ENCODE measurements at regions not wholly inside any gene's neighbourhood (a gene's known extent, or its start where the extent isn't known, plus 50 kb on each side); places are given as distances from the start of the nearest gene placed in this dataset.

GRCh38 chr5:86909418-86910295, 291.9 kb downstream of the COX7C start:
- FAIRE-seq, result no peak
- ATAC-seq, result no peak
- 47 to 60% methylated on average over 6 of the region's 6 CpGs for WGBS, 2 donors

GRCh38 chr5:86917117-86917579, 299.4 kb downstream of the COX7C start:
- intact Hi-C loops (cut with DNase I), result no loop called here
- ATAC-seq (peak in 2 of 4 donors; percentile 36 to 43), DNase-seq (no peak), FAIRE-seq (no peak)
- Histone ChIP-seq H3K36me3 (no peaks in the 10 kb centered on the region), H3K4me1 (no peaks in the 10 kb centered on the region), H3K27ac (no peak overlapping the region), H3K9me3 (no peaks in the 10 kb centered on the region), H3K27me3 (no peaks in the 10 kb centered on the region), H3K4me3 (no peak overlapping the region)
- no peak for TF ChIP-seq CTCF (IDR thresholded peaks at IDR 0.05)
- WGBS, 2 donors, result 10 to 13% methylated on average over 2 of the region's 2 CpGs

More at GRCh38 chr5:86909418-86910295, 291.9 kb downstream of the COX7C start:
- Histone ChIP-seq H3K4me3 (no peak overlapping the region), H3K36me3 (no peaks in the 10 kb centered on the region), H3K27me3 (no peaks in the 10 kb centered on the region), H3K4me1 (no peaks in the 10 kb centered on the region), H3K27ac (no peak overlapping the region), H3K9me3 (no peaks in the 10 kb centered on the region)
- intact Hi-C loops (cut with DNase I), result no loop called here
- no peak for DNase-seq
- no peak for TF ChIP-seq CTCF (IDR thresholded peaks at IDR 0.05)

GRCh38 chr5:86918246-86918645, 300.5 kb downstream of the COX7C start:
- TF ChIP-seq CTCF (IDR thresholded peaks at IDR 0.05), result no peak
- FAIRE-seq, result no peak
- DNase-seq, result no peak
- Histone ChIP-seq H3K27ac (no peak overlapping the region), H3K4me3 (no peak overlapping the region), H3K4me1 (no peaks in the 10 kb centered on the region), H3K27me3 (no peaks in the 10 kb centered on the region), H3K36me3 (no peaks in the 10 kb centered on the region), H3K9me3 (no peaks in the 10 kb centered on the region)
- ATAC-seq, result no peak
- intact Hi-C loops (cut with DNase I), result no loop called here
- 58 to 67% methylated on average over 4 of the region's 4 CpGs for WGBS, 2 donors

GRCh38 chr5:86926033-86926432, 308.3 kb downstream of the COX7C start:
- no peak for ATAC-seq
- WGBS, 2 donors, result 86 to 90% methylated on average over 1 of the region's 1 CpG
- intact Hi-C loops (cut with DNase I), result no loop called here

More at GRCh38 chr5:86926033-86926432, 308.3 kb downstream of the COX7C start:
- H3K27ac ChIP-seq, result no peak overlapping the region
- DNase-seq (no peak), FAIRE-seq (no peak)
- H3K4me3 ChIP-seq, result no peak overlapping the region
- H3K4me1 ChIP-seq, result no peaks in the 10 kb centered on the region
- no peaks in the 10 kb centered on the region for H3K36me3 ChIP-seq
- no peak for TF ChIP-seq CTCF (IDR thresholded peaks at IDR 0.05)
- no peaks in the 10 kb centered on the region for H3K9me3 ChIP-seq
- H3K27me3 ChIP-seq, result no peaks in the 10 kb centered on the region

All from pancreas (tissue), 10 donors.